ENCODE measurements at regions not wholly inside any gene's neighbourhood (a gene's known extent, or its start where the extent isn't known, plus 50 kb on each side); places are given as distances from the start of the nearest gene placed in this dataset.

DNA sequence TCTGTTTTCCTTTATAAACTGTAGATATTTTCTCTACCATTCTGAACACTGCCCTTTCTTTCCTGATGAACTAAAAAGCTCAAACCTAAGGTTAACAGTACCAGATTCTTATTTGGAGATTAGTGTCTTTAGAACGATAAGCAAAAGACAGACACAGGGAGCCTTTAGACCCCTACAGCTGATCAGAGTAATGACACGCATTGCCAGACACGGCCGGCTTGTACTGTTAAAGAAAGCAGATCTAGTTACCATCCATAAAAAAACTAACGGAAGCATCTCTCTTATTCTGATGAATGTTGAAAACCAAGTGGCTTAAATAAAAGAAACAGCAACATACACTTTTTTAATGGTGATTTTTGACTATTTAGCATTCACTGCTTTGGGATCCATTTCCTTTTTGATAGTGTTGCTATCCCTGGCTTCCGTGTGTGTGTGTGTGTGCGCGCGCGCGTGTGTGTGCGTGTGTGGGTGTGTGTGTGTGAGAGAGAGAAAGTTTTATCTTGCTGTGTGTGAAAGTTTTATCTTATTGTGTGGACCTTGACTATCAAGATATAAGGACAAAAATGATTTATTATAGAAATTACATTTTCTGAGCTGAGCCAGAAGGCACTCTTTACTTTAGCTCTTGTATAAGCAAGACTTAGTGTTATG, 95.6 kb upstream of the SLC35B3 start:
- DNase-seq (no peak), ATAC-seq (no peak)
- Histone ChIP-seq H3K27me3 (ENCODE audit: control insufficient read depth, insufficient read depth, low read length) (no peaks in the 10 kb centered on the region), H3K36me3 (ENCODE audit: control insufficient read depth, insufficient read depth, low read length) (no peaks in the 10 kb centered on the region), H3K27ac (ENCODE audit: low read length) (no peak overlapping the region), H3K4me3 (ENCODE audit: low read length) (no peak overlapping the region), H3K9me3 (ENCODE audit: control insufficient read depth, insufficient read depth, low read length) (peaks cover 3% of the 10 kb centered on the region), H3K4me1 (ENCODE audit: control insufficient read depth, insufficient read depth, low read length) (no peaks in the 10 kb centered on the region)
- 94% methylated on average over 11 of the region's 12 CpGs for WGBS (ENCODE audit: insufficient coverage)
- H3K4me3 Mint-ChIP-seq: no peak overlapping the region
- intact Hi-C loops (cut with micrococcal nuclease): no loop called here
- H3K36me3 Mint-ChIP-seq: no peaks in the 10 kb centered on the region
- no peaks in the 10 kb centered on the region for H3K4me1 Mint-ChIP-seq
- H3K27ac Mint-ChIP-seq: no peak overlapping the region
- TF ChIP-seq, protein P1, sequence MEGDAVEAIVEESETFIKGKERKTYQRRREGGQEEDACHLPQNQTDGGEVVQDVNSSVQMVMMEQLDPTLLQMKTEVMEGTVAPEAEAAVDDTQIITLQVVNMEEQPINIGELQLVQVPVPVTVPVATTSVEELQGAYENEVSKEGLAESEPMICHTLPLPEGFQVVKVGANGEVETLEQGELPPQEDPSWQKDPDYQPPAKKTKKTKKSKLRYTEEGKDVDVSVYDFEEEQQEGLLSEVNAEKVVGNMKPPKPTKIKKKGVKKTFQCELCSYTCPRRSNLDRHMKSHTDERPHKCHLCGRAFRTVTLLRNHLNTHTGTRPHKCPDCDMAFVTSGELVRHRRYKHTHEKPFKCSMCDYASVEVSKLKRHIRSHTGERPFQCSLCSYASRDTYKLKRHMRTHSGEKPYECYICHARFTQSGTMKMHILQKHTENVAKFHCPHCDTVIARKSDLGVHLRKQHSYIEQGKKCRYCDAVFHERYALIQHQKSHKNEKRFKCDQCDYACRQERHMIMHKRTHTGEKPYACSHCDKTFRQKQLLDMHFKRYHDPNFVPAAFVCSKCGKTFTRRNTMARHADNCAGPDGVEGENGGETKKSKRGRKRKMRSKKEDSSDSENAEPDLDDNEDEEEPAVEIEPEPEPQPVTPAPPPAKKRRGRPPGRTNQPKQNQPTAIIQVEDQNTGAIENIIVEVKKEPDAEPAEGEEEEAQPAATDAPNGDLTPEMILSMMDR (IDR thresholded peaks at IDR 0.05): no peak
- H3K27me3 Mint-ChIP-seq (ENCODE audit: low read depth in 2 of 2): no peaks in the 10 kb centered on the region
- H3K9me3 Mint-ChIP-seq: peaks cover 4 to 7% of the 10 kb centered on the region in 2 donors

DNA sequence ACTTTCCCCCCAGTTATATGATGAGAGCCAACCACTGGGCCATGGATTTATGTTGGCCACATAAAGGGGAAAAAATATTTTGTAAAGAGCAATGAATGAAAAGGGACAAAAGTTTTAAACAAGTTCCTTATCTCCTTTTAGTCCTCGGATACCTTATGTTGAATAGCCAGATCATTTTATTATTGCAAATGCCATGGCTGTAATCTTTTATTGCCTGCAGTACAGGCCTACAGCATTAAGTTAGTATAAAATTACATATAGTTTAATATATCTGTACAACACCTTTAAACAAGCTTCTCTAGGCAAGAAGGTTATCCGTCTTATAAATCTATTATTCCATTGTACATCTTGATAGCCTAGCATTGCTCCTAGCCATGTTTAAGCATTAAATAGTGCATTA, 93.9 kb upstream of the SLC35B3 start:
- H3K27ac ChIP-seq (ENCODE audit: low read length): no peak overlapping the region
- H3K9me3 Mint-ChIP-seq: peaks cover 3 to 7% of the 10 kb centered on the region in 2 donors
- no peaks in the 10 kb centered on the region for H3K27me3 ChIP-seq (ENCODE audit: control insufficient read depth, insufficient read depth, low read length)
- no peak overlapping the region for H3K27ac Mint-ChIP-seq
- H3K4me1 ChIP-seq (ENCODE audit: control insufficient read depth, insufficient read depth, low read length): no peaks in the 10 kb centered on the region
- DNase-seq (no peak), ATAC-seq (no peak)
- H3K4me3 ChIP-seq (ENCODE audit: low read length): no peak overlapping the region
- H3K9me3 ChIP-seq (ENCODE audit: control insufficient read depth, insufficient read depth, low read length): peaks cover 3% of the 10 kb centered on the region
- intact Hi-C loops (cut with micrococcal nuclease): no loop called here
- H3K27me3 Mint-ChIP-seq (ENCODE audit: low read depth in 2 of 2): no peaks in the 10 kb centered on the region
- no peak overlapping the region for H3K4me3 Mint-ChIP-seq
- H3K36me3 ChIP-seq (ENCODE audit: control insufficient read depth, insufficient read depth, low read length): no peaks in the 10 kb centered on the region
- H3K36me3 Mint-ChIP-seq: no peaks in the 10 kb centered on the region
- 100% methylated on average over 2 of the region's 2 CpGs for WGBS (ENCODE audit: insufficient coverage)
- TF ChIP-seq, protein P1 (IDR thresholded peaks at IDR 0.05): no peak
- no peaks in the 10 kb centered on the region for H3K4me1 Mint-ChIP-seq

DNA sequence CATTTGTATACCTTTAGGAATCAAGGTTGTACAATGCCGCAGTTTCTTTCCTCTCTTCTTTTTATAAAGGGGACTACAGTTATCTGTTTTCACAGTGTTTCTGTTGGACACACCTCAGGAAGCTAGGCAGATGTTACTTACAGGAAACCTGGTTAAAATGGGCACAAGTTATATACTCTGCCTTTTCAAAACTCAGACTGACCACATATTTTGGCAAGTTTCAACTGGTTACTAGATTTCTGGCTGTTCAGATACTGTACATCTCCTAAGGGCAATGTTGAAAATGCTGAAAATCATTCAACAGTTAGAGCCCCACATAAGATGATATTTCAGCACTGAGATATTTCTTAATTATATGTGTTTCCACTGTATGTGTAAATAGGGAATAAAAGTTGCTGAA, 92.5 kb upstream of the SLC35B3 start:
- Mint-ChIP-seq H3K4me1 (no peaks in the 10 kb centered on the region), H3K4me3 (no peak overlapping the region), H3K9me3 (peaks cover 3 to 8% of the 10 kb centered on the region in 2 donors), H3K27me3 (ENCODE audit: low read depth in 2 of 2) (no peaks in the 10 kb centered on the region), H3K27ac (no peak overlapping the region), H3K36me3 (no peaks in the 10 kb centered on the region)
- no peak for DNase-seq
- 80% methylated on average over 1 of the region's 1 CpG for WGBS (ENCODE audit: insufficient coverage)
- no peak overlapping the region for H3K4me3 ChIP-seq (ENCODE audit: low read length)
- no peaks in the 10 kb centered on the region for H3K27me3 ChIP-seq (ENCODE audit: control insufficient read depth, insufficient read depth, low read length)
- intact Hi-C loops (cut with micrococcal nuclease): no loop called here
- H3K4me1 ChIP-seq (ENCODE audit: control insufficient read depth, insufficient read depth, low read length): no peaks in the 10 kb centered on the region
- peaks cover 3% of the 10 kb centered on the region for H3K9me3 ChIP-seq (ENCODE audit: control insufficient read depth, insufficient read depth, low read length)
- ATAC-seq: no peak
- H3K36me3 ChIP-seq (ENCODE audit: control insufficient read depth, insufficient read depth, low read length): no peaks in the 10 kb centered on the region
- TF ChIP-seq, protein P1 (IDR thresholded peaks at IDR 0.05): no peak
- no peak overlapping the region for H3K27ac ChIP-seq (ENCODE audit: low read length)

DNA sequence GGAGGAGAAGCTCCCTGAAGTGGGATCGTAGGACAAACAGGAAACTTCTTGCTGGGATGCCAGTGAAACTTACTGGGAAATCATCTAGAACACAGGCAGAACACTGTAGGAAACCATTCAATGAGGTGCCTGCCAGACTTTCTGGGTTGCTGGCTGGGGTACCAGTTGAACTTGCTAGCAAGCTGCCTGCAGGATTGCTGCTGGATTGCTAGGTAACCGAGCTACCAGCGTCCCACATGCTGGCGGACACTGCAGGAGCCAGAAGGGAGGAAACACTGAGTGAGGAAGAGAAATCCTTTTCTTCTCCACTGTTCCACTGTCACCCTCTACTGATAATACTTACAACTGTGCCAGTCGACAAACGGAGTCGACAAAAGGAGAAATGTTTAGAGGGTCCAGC, 91.3 kb upstream of the SLC35B3 start:
- intact Hi-C loops (cut with micrococcal nuclease): no loop called here
- Mint-ChIP-seq H3K27me3 (ENCODE audit: low read depth in 2 of 2) (no peaks in the 10 kb centered on the region), H3K4me3 (no peak overlapping the region), H3K36me3 (no peaks in the 10 kb centered on the region), H3K27ac (no peak overlapping the region), H3K9me3 (peaks cover 3 to 9% of the 10 kb centered on the region in 2 donors), H3K4me1 (no peaks in the 10 kb centered on the region)
- TF ChIP-seq, protein P1 (IDR thresholded peaks at IDR 0.05): no peak
- H3K27me3 ChIP-seq (ENCODE audit: control insufficient read depth, insufficient read depth, low read length): no peaks in the 10 kb centered on the region
- H3K27ac ChIP-seq (ENCODE audit: low read length): no peak overlapping the region
- no peaks in the 10 kb centered on the region for H3K4me1 ChIP-seq (ENCODE audit: control insufficient read depth, insufficient read depth, low read length)
- H3K9me3 ChIP-seq (ENCODE audit: control insufficient read depth, insufficient read depth, low read length): peaks cover 3% of the 10 kb centered on the region
- no peak for ATAC-seq
- 89% methylated on average over 5 of the region's 7 CpGs for WGBS (ENCODE audit: insufficient coverage)
- H3K4me3 ChIP-seq (ENCODE audit: low read length): no peak overlapping the region
- DNase-seq: no peak
- H3K36me3 ChIP-seq (ENCODE audit: control insufficient read depth, insufficient read depth, low read length): no peaks in the 10 kb centered on the region

All from natural killer cell (primary cell).